Ishikawa (cell line): ENCODE measurements at regions not wholly inside any gene's neighbourhood (a gene's known extent, or its start where the extent isn't known, plus 50 kb on each side); places are given as distances from the start of the nearest gene placed in this dataset.

Experiments
- CEBPB ChIP-seq: IDR thresholded peaks from 2 replicates; pipeline ENCODE4 v1.6.1; 2012
- EP300 ChIP-seq: IDR thresholded peaks from 2 replicates; pipeline ENCODE4 v1.6.1; 2012; ENCODE audit warnings: borderline replicate concordance
- NFIC ChIP-seq: IDR thresholded peaks from 2 replicates; pipeline ENCODE4 v1.6.1; 2012
- REST ChIP-seq: IDR thresholded peaks from 2 replicates; pipeline ENCODE4 v1.6.1; 2012; ENCODE audit warnings: low read depth, mild to moderate bottlenecking
- YY1 ChIP-seq: IDR thresholded peaks from 2 replicates; pipeline ENCODE4 v1.6.1; 2012; ENCODE audit warnings: low read depth

- no peak for TF ChIP-seq NFIC
- no peak for TF ChIP-seq REST
- TF ChIP-seq EP300, result no peak
- TF ChIP-seq YY1, result no peak
- no peak for TF ChIP-seq CEBPB
Measured at GRCh38 chr13:76732367-76732766, 153.8 kb downstream of the KCTD12 start.
